CD14-positive monocyte (primary cell): ENCODE measurements at regions not wholly inside any gene's neighbourhood (a gene's known extent, or its start where the extent isn't known, plus 50 kb on each side); places are given as distances from the start of the nearest gene placed in this dataset.

ENCODE experiments used
- DNase-seq, 3 donors: peaks; one replicate each; pipeline ENCODE4 v3.0.0-alpha.2; 2011 to 2022
- H2AFZ ChIP-seq: 2 replicates; pipeline ENCODE4 v1.6.0; 2012; ENCODE audit warnings: mild to moderate bottlenecking, low read depth, low read length, inconsistent platforms; ENCODE audit not compliant: insufficient read depth, poor library complexity, severe bottlenecking
- H3K27ac ChIP-seq, 2 donors: 1 replicate in 1 of 2; 2 replicates in 1 of 2; pipeline ENCODE4 v1.5.1; 2012 to 2013; ENCODE audit warnings: low read length in 2 of 2, control low read depth in 1 of 2, inconsistent platforms in 1 of 2, low read depth in 1 of 2, mild to moderate bottlenecking in 1 of 2
- H3K27me3 ChIP-seq, 2 donors: one replicate each; pipeline versions ENCODE4 v1.6.0 to v1.6.1; 2011 to 2013; ENCODE audit warnings: low read length in 2 of 2; ENCODE audit not compliant: control insufficient read depth in 2 of 2, insufficient read depth in 2 of 2
- H3K36me3 ChIP-seq, 2 donors: replicated peaks in 1 of 2; 1 replicate in 1 of 2; 2 replicates in 1 of 2; pipeline versions ENCODE4 v1.5.1 to v1.6.1; 2012 to 2013; ENCODE audit warnings: low read length in 2 of 2, control low read depth in 1 of 2, inconsistent platforms in 1 of 2, mild to moderate bottlenecking in 1 of 2; ENCODE audit not compliant: insufficient read depth in 2 of 2, control insufficient read depth in 1 of 2
- H3K4me1 ChIP-seq, 2 donors: 1 replicate in 1 of 2; 2 replicates in 1 of 2; pipeline versions ENCODE4 v1.5.1 to v1.6.1; 2012 to 2013; ENCODE audit warnings: low read length in 2 of 2, control low read depth in 1 of 2, inconsistent platforms in 1 of 2, mild to moderate bottlenecking in 1 of 2, moderate library complexity in 1 of 2; ENCODE audit not compliant: insufficient read depth in 2 of 2, control insufficient read depth in 1 of 2
- H3K4me2 ChIP-seq: replicated peaks from 2 replicates; pipeline ENCODE3; 2012; ENCODE audit warnings: low read length, moderate library complexity, mild to moderate bottlenecking; ENCODE audit not compliant: poor library complexity, severe bottlenecking; ENCODE audit errors: extremely low read depth
- H3K4me3 ChIP-seq, 3 experiments: fragments of 200-600 bp in 1 of 3; sonication (generic) in 1 of 3; replicated peaks in 1 of 3; 1 replicate in 2 of 3; 2 replicates in 1 of 3; pipeline ENCODE4 v1.5.1; 2011 to 2013; ENCODE audit warnings: low read length in 3 of 3, mild to moderate bottlenecking in 3 of 3, control low read depth in 2 of 3, low read depth in 2 of 3, inconsistent platforms in 1 of 3, moderate library complexity in 1 of 3
- H3K79me2 ChIP-seq: 2 replicates; pipeline ENCODE4 v1.6.0; 2012; ENCODE audit warnings: mild to moderate bottlenecking, control low read depth, inconsistent platforms, low read length, moderate library complexity; ENCODE audit not compliant: insufficient read depth
- H3K9ac ChIP-seq: 2 replicates; pipeline ENCODE4 v1.6.0; 2017; ENCODE audit warnings: low read length, mild to moderate bottlenecking; ENCODE audit not compliant: insufficient read depth, poor library complexity, severe bottlenecking
- H3K9me3 ChIP-seq, 2 donors: replicated peaks in 1 of 2; 1 replicate in 1 of 2; 2 replicates in 1 of 2; pipeline versions ENCODE4 v1.5.1 to v1.6.1; 2012 to 2013; ENCODE audit warnings: low read length in 2 of 2, control low read depth in 1 of 2; ENCODE audit not compliant: control insufficient read depth in 1 of 2, insufficient read depth in 1 of 2
- H4K20me1 ChIP-seq: 2 replicates; pipeline ENCODE4 v1.6.0; 2012; ENCODE audit warnings: mild to moderate bottlenecking, low read length, control low read depth, moderate library complexity; ENCODE audit not compliant: insufficient read depth
- H3K27ac Mint-ChIP-seq, 7 donors: one replicate each; pipeline ENCODE4 v1.8.0; 2020; ENCODE audit warnings: mild to moderate bottlenecking in 7 of 7, mixed read lengths in 7 of 7, moderate library complexity in 6 of 7, inconsistent platforms in 2 of 7
- H3K27me3 Mint-ChIP-seq, 3 donors: one replicate each; pipeline ENCODE4 v1.8.0; 2021 to 2022; ENCODE audit warnings: low read depth in 3 of 3, mild to moderate bottlenecking in 3 of 3, mixed read lengths in 3 of 3, moderate library complexity in 3 of 3, inconsistent platforms in 1 of 3
- H3K36me3 Mint-ChIP-seq, 2 donors: one replicate each; pipeline ENCODE4 v1.8.0; 2020; ENCODE audit warnings: mixed read lengths in 2 of 2, inconsistent platforms in 1 of 2, mild to moderate bottlenecking in 1 of 2
- H3K4me1 Mint-ChIP-seq: one replicate; pipeline ENCODE4 v1.8.0; 2020; ENCODE audit warnings: mild to moderate bottlenecking, mixed read lengths
- H3K4me3 Mint-ChIP-seq, 2 donors: one replicate each; pipeline ENCODE4 v1.8.0; 2020; ENCODE audit warnings: mild to moderate bottlenecking in 2 of 2, mixed read lengths in 2 of 2, moderate library complexity in 1 of 2
- H3K9me3 Mint-ChIP-seq, 7 donors: one replicate each; pipeline ENCODE4 v1.8.0; 2020 to 2022; ENCODE audit warnings: mixed read lengths in 7 of 7, mild to moderate bottlenecking in 6 of 7, moderate library complexity in 6 of 7, inconsistent platforms in 2 of 7
- WGBS: methylation state at CpG from one replicate; pipeline ENCODE4 v1.1.5; 2013; ENCODE audit warnings: missing lambda C conversion rate; ENCODE audit not compliant: insufficient coverage; 5-methylcytosine and 5-hydroxymethylcytosine counted together
- intact Hi-C, 2 donors: fragments of 100-400 bp; cut with micrococcal nuclease; formaldehyde crosslinking; loops; one replicate each; pipeline versions ENCODE4 v1.15.0 to v1.15.1; 2023
- TF ChIP-seq, protein P1 (sequence below): fragments of 200-600 bp; IDR thresholded peaks from one replicate; pipeline ENCODE4 v1.8.0; 2022; ENCODE audit warnings: antibody characterized with exemption, mild to moderate bottlenecking

- Histone ChIP-seq H3K79me2 (no peaks in the 10 kb centered on the region), H3K4me1 (no peaks in the 10 kb centered on the region), H3K9me3 (no peaks in the 10 kb centered on the region), H3K4me2 (no peak overlapping the region), H2AFZ (no peak overlapping the region), H3K27me3 (no peaks in the 10 kb centered on the region), H3K36me3 (no peaks in the 10 kb centered on the region), H4K20me1 (no peaks in the 10 kb centered on the region), H3K9ac (no peak overlapping the region), H3K27ac (no peak overlapping the region), H3K4me3 (no peak overlapping the region)
- TF ChIP-seq, protein P1, sequence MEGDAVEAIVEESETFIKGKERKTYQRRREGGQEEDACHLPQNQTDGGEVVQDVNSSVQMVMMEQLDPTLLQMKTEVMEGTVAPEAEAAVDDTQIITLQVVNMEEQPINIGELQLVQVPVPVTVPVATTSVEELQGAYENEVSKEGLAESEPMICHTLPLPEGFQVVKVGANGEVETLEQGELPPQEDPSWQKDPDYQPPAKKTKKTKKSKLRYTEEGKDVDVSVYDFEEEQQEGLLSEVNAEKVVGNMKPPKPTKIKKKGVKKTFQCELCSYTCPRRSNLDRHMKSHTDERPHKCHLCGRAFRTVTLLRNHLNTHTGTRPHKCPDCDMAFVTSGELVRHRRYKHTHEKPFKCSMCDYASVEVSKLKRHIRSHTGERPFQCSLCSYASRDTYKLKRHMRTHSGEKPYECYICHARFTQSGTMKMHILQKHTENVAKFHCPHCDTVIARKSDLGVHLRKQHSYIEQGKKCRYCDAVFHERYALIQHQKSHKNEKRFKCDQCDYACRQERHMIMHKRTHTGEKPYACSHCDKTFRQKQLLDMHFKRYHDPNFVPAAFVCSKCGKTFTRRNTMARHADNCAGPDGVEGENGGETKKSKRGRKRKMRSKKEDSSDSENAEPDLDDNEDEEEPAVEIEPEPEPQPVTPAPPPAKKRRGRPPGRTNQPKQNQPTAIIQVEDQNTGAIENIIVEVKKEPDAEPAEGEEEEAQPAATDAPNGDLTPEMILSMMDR = no peak
- Mint-ChIP-seq H3K27me3 (peaks cover 0 to 1% (median 0%) of the 10 kb centered on the region in 3 donors), H3K27ac (no peak overlapping the region), H3K36me3 (no peaks in the 10 kb centered on the region), H3K4me3 (no peak overlapping the region), H3K9me3 (peaks cover 0 to 7% (median 0%) of the 10 kb centered on the region in 7 donors), H3K4me1 (no peaks in the 10 kb centered on the region)
- intact Hi-C loops = no loop called here
- 100% methylated on average over 2 of the region's 4 CpGs for WGBS
- DNase-seq = no peak
These were observed 212.0 kb upstream of the FAM78B start for GRCh38 chr1:166378805-166379204.

GRCh38 chr1:166379447-166379846 is 212.6 kb upstream of the FAM78B start:
- no peaks in the 10 kb centered on the region for H3K27me3 ChIP-seq
- H3K79me2 ChIP-seq = no peaks in the 10 kb centered on the region
- H3K9me3 ChIP-seq = no peaks in the 10 kb centered on the region
- H3K36me3 ChIP-seq = no peaks in the 10 kb centered on the region
- Mint-ChIP-seq H3K36me3 (no peaks in the 10 kb centered on the region), H3K9me3 (peaks cover 0 to 7% (median 0%) of the 10 kb centered on the region in 7 donors), H3K4me1 (no peaks in the 10 kb centered on the region), H3K4me3 (no peak overlapping the region), H3K27me3 (no peaks in the 10 kb centered on the region), H3K27ac (no peak overlapping the region)
- no peak overlapping the region for H3K27ac ChIP-seq
- intact Hi-C loops = no loop called here
- H3K9ac ChIP-seq = no peak overlapping the region
- 89% methylated on average over 1 of the region's 2 CpGs for WGBS
- H4K20me1 ChIP-seq = no peaks in the 10 kb centered on the region
- H3K4me3 ChIP-seq = no peak overlapping the region
- no peaks in the 10 kb centered on the region for H3K4me1 ChIP-seq
- no peak for DNase-seq
- no peak overlapping the region for H3K4me2 ChIP-seq
- no peak overlapping the region for H2AFZ ChIP-seq
- TF ChIP-seq, protein P1 = no peak
